ENCODE measurements at regions not wholly inside any gene's neighbourhood (a gene's known extent, or its start where the extent isn't known, plus 50 kb on each side); places are given as distances from the start of the nearest gene placed in this dataset.
A peak's percentile ranks its signal among the peaks of the same experiment; 100 is the strongest.

DNA sequence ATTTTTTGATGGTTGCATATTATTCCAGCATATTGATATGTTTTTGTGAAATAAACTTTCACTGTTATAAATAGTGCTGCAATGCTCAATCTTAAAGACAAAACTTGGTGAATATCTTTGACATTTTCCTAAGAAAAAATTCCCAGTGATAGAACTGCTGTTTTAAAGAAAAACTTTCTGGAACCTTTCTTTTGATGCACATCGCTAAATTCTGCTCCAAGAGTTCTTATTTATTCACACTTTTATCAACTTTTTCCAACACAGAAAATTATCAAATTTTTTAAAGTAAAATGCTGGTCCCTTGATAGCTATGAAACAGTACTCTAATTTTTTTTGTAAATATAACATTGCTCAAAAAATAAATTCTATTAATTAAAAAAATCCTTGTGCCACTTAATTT is 196.6 kb downstream of the HS3ST3A1 start:
- no peak for DNase-seq

DNA sequence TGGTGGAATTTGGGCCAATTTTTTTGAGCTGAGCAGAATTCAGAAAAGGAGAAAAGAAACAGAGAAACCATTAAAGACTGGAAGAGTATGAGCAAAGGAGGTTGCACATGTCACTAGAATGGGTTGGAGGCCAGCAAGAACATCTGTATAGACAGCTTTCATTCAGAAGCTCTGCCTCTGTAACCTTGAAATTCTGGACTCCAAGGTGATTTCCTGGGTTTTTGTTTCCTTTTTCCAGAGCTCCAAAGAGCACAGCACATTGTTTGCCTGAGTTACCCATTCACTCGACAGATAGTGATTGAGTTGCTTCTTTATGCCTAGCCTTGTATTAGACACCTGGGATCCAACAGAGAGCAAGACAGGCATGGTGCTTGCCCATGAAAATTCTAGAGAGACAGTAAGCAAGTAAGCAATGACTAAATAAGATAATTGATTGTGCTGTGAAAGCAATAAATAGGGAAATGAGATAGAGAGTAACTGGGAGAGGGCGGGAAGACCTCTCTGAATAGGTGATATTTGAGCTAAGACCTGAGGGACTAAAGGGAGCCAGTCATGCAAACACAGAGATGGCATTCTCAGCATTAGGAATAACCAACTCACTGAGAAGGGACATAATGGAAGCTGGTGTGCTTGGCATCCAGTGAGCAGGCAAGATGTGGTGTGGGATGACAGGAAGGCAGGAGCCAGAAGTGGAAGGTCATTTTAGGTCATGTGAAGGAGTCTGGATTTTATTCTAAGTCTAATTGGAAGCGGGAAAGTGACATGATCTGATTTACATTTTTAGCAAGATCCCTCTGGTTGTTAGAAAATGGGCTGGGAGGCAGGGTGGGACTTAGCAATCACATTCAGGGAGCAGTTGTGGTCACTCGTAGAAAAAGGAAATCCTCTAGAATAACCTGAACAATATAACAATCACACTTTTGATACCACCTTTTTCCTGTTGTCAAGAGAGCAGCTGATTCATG is 197.5 kb downstream of the HS3ST3A1 start:
- DNase-seq, result no peak

DNA sequence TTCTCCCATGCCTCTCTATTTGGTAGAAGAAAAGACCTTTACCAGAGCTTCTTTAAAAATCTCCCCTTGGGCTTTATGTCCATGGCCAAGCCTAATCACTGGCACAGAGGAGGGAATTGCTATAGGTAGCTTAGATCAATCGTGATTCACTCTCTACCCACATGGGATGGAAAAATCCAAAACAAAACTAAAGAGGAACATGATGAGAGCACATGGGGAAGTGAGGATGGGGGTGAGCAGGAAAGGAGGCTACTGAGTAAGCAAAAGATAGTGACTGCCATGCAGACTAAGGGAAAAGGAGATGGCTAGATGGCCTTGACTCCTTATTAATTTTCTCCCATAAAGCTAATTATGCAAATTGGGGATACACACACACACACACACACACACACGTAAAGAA is 201.2 kb downstream of the HS3ST3A1 start:
- DNase-seq, result peak; percentile 41

DNA sequence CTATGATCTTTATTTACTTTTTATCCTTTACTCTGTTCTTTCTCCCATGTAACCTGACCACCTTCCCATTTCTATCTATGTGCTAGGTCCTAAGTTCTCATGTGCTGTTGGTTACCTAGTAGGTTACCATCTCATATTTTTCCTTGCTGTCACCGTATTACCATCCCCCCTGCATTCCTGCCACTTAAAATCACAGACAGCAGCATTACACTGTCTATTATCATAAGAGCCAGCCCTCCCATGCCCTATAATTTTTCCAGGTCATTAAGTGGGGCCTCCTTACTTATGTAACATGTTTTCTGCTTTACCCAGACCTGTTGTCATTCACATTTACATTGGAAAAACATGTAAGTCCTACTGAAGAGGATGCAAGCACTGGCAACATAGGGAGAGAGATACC is 202.9 kb downstream of the HS3ST3A1 start:
- no peak for DNase-seq

DNA sequence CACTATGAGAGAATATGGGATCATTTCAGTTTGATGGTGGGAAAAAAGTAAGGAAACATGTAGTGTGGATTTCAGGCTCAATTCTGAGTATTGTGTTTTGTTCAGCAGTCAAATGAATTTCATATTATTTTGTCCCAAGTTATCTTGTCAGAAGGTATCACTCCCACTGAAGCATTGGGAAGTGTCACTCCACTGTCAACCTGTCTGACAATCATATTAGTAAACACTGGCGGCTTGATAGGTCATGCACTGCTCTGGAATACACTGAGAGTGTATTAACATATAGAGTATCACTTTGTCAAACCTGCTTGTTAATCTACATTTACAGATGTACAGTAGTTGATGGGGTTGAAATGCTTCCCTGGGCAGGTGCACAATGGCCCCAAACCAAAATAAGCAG is 203.6 kb downstream of the HS3ST3A1 start:
- no peak for DNase-seq

DNA sequence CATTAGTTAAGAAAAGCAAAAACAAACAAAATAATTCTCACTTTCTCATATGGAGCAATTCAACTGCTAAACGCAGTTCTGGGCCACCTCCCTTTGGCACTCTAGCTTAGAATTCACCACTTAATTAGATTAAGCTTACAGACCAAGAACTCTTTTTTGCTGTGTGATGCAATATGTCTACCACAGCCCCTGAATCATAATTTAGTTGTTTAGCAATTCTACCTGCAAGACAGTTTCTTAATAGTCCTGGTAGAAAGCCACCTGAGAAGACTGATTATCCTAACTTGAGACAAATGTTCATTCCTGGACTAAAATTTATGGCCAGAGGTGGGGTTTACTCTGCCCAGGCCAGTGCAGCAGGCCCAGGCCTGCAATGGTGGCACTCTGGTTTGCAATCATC is 205.9 kb downstream of the HS3ST3A1 start:
- DNase-seq, result peak; percentile 16

DNA sequence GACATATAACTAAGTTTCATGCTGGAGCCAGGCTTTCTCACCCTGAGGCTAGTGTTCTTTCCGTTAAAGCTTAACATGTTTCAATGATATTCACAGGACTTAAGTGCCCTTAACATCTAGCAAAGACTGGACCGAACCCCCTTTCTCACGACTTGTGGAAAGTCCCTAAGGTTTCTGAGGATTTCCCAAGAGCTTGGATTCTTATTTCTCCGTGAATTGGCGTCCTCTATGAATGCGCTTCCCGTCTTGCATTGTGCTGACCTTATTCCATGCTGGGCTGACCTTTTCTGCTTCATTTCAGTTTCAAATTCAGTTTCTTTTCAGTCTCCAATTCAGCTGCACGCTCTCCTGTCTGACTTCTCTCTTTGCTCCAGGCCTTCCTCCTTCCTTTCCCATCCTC is 206.4 kb downstream of the HS3ST3A1 start:
- no peak for DNase-seq

DNA sequence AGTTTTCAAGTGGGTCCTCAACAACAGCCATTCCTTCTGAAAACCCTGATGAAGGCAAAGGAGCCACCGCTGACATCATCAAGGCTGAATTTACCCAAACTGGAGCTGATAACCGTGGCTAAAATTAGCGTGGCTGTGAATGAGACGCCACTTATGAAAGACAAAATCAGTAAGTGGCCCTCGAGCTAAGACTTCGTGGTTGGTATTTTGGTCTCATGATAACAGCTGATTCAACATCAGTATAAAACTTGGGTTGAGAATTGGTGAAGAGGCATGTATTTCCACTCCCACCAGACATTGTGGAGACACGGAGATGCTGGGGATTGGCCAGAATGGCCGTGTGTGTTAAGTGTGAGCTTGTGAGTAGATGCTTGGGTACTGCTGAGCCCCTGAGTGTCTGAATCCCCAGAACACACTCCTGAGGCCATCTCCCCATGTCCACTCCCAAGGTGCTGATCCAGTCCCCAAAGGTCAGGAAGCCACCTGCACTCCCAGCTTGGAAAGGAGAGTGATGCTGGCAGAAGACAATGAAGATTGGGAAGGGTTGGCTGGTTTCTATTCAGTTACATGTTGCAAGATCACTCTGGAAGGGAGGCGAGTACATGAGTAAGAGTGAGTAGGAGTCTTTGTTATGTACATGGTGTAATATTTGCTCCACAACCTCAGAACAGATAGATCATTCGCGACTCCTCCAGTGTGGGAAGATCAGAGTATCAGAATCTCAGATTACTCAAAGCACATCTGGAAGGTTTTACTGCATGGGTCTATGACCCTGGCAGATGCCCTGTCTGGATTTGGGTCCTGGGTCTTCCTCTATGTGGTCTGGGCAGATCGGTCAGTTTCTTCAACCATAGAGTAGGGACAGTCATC is 207.7 kb downstream of the HS3ST3A1 start:
- peak; percentile 52 for DNase-seq

DNA sequence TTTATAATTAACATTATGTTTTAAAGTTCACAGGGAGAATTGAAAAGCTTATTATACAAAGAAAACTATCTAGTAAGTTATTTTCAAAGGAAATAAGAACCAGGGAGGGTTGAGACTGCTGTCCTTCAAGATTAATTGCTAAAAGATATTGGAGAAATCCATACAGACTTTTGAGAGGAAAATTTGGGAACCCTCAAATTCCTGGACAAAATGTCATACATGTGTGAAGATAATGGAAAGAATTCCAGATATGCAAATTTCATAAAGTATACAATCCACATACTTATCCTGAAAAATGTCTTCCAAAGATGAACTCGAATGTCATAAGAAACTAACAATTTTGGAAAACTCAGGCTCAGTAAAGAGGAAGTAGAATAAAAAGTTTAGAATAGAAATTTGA is 213.8 kb downstream of the HS3ST3A1 start:
- no peak for DNase-seq

DNA sequence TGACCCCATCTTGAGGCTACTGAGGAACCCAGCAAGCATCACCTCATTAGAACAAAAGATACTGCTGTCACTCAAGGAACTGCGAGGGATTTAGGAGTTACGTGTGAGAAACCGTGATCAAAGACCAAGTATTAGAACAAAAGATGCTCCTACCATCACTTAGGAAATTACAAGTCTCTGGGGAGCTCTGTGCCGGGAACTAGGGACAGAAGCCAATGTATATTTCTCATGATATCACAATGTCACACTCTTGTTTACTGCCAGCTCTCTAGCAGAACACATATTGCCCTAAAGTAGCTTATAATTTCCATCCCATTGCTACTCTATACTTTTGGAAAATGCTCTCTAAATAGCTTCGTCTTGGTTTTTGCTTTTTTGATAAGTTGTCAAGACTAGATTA is 214.5 kb downstream of the HS3ST3A1 start:
- no peak for DNase-seq

DNA sequence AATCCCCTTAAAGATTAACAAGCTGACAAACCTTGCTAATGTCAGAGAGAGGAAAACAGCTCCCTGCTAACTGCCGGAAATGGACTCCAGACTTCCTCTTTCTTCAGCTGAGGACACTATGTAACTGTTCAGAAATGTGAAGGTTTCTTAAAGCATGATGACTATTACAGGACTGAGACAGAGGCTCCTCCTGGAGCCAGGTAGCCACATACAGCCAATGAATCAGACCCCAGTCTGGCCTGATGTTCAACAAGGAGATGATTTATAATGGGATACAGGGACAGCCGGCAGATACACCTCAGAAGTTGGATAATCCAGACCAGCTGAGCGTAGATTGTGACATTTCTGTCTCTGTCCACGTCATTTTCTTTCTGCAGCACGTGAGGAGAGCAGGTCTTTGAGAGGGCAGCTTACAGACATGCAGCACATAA is 216.2 kb downstream of the HS3ST3A1 start:
- DNase-seq, result peak; percentile 82

DNA sequence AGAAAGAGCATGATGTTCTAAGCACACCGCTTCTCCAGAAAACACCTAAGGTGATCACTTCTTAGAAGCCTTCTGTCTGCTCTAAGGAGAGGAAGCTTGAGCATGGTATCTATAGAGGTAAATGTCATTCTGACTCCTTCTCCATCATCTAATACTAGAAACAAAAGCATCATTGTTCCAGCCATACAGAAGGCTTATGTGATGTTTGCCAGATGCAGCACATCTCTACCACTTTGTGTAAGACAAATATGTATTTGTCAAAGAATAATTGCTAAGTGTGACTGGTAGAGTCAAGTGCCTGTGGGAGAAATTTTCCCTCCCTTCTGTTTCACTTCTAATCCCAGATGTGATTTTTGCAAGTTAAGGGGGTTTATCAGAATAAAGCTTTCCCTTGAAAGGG is 217.1 kb downstream of the HS3ST3A1 start:
- DNase-seq, result no peak

DNA sequence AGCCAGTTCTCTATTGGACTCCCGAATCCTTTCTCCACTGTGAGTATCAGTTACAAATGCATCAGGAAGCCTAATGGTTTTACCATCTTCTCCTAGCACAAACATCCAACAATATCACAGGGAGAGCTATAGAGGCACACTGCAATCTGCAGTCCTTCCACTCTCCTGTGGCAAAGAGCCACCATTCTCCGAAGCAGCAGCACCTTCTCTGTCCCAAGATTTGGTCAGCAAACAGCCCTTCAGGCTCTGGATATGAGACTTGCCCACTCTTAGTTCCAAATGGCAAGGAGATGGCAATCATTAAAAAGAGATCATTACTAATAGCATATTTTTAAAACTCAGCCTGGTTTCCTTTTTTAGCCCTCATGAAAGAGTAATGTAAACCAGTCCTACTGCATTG is 223.4 kb downstream of the HS3ST3A1 start:
- no peak for DNase-seq

DNA sequence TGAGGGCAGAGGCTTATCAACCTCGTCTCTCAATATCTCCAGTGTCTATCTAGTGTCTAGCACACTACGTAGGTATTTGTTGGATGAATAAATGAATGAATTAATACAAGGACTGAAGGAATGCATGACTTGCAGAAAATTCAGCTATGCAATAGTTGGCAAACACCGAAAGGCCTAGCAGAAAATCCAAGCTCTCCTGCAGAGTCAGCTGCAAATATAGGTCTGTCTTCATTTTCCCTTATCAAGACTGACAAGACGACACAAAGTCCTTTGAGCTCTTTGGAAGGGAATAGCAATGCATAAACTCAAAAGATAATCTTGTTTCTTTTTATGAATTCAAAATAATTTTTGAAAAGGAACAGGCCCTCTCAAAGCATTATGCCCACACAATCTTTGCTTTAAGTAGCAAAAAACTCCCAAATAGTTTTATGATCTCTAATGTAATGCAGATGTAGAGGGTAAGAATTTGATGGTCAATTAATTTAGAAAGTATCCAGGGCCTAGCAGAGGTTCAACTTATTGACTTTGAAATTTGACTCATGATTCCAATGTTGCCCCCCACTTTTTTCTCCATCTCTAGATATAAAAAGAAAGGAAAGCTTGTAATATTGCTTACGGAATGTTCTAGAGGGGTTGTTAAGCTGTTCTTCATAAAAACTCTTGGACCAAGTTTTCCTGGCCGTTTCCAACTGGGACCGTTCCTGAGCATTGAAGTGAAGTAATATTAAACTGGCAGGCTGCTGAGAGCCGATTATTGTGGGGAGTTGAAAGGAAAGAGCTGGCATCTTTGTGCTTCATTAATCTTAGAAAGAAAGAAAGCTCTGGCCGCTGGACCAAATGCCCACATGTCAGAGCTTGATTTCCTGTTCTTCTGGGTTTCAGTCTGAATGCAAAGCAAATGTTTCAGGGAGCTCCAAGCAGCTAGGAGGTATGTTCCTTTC is 227.3 kb downstream of the HS3ST3A1 start:
- no peak for DNase-seq

DNA sequence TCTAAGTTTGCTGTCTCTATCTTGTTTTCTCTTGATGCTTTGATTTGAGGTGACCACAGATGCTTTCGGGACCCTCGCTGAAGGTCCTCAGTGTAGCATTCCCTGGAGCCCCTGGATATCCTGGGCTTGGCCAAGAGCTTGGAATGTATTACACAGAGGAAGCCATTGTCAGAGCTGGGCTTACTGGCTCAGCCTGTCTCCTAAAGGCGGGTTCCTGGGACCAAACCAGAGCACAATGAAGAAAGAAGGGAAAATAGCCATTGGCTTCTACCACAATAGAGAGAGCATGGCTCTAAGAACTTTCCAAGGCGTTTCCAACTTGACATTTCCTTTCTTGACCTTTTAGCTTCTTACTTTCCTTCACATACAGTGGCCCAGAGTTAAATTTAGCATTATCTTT is 229.3 kb downstream of the HS3ST3A1 start:
- no peak for DNase-seq

DNA sequence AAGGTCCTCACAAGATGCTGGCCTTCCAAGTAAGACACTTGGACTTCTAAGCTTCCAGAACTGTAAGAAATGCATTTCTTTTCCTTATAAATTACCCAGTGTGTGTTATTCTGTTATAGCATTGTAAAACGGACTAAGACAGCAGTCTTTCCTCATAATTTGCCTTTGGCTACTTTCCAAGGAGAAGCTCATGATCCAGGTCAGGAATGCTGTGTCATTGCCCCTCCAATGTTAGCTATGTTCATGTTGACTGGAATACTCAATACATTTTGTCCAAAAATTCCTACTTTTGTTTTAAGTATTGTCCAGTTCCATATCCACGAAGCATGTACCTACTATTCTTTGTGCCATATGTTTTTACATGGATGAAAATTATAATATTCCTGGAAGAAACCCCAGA is 234.6 kb downstream of the HS3ST3A1 start:
- DNase-seq, result no peak

DNA sequence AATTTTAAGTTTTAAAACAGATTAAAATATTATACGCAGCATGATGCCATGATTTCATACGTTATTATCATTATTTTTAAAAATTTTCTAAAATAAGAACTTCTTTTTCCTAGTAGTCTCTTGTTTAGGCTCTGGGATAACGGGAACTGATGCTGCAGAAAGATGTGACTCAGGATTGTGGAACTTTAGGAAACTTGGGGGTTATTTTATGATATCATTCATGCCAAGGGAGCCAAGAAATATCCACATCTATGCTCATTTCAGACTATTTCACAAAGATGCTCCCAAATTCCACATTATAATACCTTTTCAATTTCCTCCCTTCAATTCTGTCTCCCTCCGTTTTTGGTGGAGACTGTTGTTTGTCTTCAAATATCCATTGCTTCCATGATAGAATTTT is 236.4 kb downstream of the HS3ST3A1 start:
- no peak for DNase-seq

DNA sequence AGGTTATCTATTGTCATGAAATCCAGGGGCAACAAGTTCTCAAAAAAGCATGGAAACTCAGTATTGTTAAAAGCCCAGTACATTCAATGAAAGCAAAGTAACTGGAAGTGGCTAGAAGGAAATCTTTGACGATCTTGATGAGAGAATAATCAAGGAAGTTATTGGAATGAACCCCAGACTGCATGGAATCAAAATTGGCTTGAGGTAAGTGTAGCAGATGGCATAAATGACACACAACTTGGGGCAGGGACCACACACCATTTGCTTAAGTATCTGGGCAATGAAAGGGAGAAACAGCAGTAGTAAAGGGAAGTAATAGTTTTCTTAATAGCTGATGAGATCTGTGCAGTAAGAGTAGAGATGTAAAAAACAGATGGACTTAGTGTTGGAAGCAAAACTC is 238.0 kb downstream of the HS3ST3A1 start:
- DNase-seq, result no peak

DNA sequence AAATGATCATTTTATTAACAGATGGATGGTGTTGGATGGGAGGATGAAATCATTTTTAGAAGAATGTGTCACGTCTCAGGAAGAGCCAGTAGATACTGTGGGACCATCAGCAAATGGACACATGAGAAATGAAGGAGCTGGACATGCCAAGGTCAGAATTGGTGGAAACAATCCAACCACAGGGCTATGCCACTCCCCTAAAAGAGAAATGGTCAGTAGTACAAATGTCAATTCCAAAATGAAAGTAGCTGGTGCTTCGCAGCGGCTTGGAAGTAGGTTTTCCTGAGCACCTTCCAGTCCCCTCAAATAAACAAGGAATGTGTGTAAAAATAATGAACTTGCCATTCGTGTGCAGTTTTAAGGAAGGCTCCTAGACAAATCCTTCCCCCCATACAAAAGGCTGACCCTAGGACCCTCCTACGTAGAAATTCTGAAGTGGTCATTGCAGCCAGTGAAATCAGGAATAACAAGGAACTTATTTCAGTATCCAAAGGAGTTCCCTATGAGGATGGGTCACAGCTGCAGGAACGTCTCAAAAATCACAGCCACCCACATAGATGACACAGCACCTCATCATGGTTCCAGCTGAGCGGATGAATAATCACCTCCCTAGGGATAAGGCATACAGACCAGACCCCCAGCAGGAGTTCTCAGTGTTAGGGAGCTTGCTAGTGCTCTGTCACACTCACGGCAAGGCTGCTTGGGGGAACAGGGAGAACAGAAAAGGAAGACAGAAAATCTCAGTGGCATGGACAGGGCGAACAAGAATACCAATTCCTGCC is 239.2 kb downstream of the HS3ST3A1 start:
- DNase-seq, result no peak

DNA sequence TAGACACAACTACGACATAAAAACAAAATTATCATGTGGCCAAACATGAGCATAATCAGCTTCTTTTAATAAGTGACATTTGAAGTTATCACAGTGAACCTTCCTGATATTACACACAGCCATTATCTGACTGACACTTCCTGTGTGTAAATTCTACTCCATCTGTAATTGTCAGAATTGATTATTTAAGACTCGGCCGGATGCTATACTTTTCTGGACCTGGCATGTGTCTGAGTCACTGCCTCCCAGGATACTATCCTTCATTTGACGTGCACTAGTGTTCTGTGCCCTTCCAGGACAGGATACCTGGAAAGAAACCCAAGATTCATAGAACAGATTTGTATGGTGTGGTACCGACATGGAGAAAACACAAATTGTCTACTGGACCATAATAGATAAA is 242.0 kb downstream of the HS3ST3A1 start:
- no peak for DNase-seq

DNA sequence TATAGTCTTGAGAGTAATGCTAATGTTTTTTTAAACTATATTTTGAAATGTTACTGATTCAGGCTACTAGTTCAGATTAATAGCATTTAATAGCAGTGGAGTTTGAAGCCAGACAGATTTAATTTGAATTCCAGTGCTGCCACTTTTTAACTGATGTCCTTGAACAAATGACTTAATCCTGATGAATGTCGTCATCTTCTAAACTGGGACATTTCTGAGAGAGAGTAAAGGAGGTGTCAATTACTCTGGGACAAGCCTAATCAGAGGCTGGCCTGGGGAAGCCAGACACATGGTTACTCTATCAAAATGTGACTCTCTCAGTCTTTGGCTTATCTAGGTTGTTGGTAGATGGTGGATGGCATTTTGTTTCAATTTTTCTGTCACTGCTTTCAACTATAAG is 246.7 kb downstream of the HS3ST3A1 start:
- DNase-seq, result no peak

DNA sequence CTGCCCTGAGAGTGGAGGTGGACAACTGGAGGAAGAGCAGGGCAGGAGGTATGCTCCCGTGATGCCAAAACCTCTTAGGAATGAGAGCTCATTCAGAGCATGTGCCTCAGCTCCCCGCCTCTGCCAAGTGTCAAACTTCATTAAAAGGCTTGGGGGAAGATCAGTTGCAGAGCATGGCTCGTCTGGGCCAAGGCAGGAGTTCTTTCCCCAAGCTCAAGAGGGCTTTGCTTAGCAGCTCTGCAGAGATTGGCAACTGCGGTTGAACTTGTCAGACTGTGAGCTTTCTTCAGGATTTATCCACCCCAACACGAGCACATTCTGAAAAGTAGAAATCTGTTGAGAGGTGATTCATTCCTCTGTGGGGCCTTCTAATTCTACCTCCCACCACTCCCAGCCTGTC is 248.1 kb downstream of the HS3ST3A1 start:
- no peak for DNase-seq
